ENCODE measurements at regions not wholly inside any gene's neighbourhood (a gene's known extent, or its start where the extent isn't known, plus 50 kb on each side); places are given as distances from the start of the nearest gene placed in this dataset.

- H3K9me2 ChIP-seq (replicated peaks; ENCODE audit: low read depth, low read length) = no peaks in the 10 kb centered on the region
- H3K36me3 ChIP-seq (ENCODE audit: insufficient read depth, low read length) = no peaks in the 10 kb centered on the region
- H3K9me3 ChIP-seq (ENCODE audit: insufficient read depth, low read depth, low read length) = no peaks in the 10 kb centered on the region
- no peak overlapping the region for H3K4me2 ChIP-seq (ENCODE audit: low read depth, low read length, poor library complexity, severe bottlenecking)
- H3K27me3 ChIP-seq (ENCODE audit: insufficient read depth, low read length, poor library complexity, severe bottlenecking) = no peaks in the 10 kb centered on the region
- H3K4me3 ChIP-seq (ENCODE audit: low read length, poor library complexity, severe bottlenecking) = no peak overlapping the region
- no peaks in the 10 kb centered on the region for H3K4me1 ChIP-seq (ENCODE audit: insufficient read depth, low read length, poor library complexity, severe bottlenecking)
- H4K20me1 ChIP-seq (ENCODE audit: insufficient read depth, low read length, poor library complexity, severe bottlenecking) = no peaks in the 10 kb centered on the region
- TF ChIP-seq CTCF (conservative IDR thresholded peaks at IDR 0.05; ENCODE audit: low read length) (no peak), EZH2phosphoT487 (IDR thresholded peaks at IDR 0.05; ENCODE audit: borderline replicate concordance) (no peak)
- no peak overlapping the region for H2AFZ ChIP-seq (ENCODE audit: low read length)
- no peak overlapping the region for H3K9ac ChIP-seq (ENCODE audit: low read depth, low read length, poor library complexity, severe bottlenecking)
- no peaks in the 10 kb centered on the region for H3F3A ChIP-seq (ENCODE audit: low read depth)
- H3K79me2 ChIP-seq (ENCODE audit: insufficient read depth, low read length) = no peaks in the 10 kb centered on the region
Measured at GRCh38 chr7:21154614-21155013, 273.3 kb upstream of the SP4 start.

- H3K4me2 ChIP-seq (ENCODE audit: low read depth, low read length, poor library complexity, severe bottlenecking) = no peak overlapping the region
- no peaks in the 10 kb centered on the region for H3F3A ChIP-seq (ENCODE audit: low read depth)
- H4K20me1 ChIP-seq (ENCODE audit: insufficient read depth, low read length, poor library complexity, severe bottlenecking) = no peaks in the 10 kb centered on the region
- no peaks in the 10 kb centered on the region for H3K27me3 ChIP-seq (ENCODE audit: insufficient read depth, low read length, poor library complexity, severe bottlenecking)
- TF ChIP-seq EZH2phosphoT487 (IDR thresholded peaks at IDR 0.05; ENCODE audit: borderline replicate concordance) = no peak
- TF ChIP-seq CTCF (conservative IDR thresholded peaks at IDR 0.05; ENCODE audit: low read length) = no peak
- no peak overlapping the region for H3K4me3 ChIP-seq (ENCODE audit: low read length, poor library complexity, severe bottlenecking)
- H3K79me2 ChIP-seq (ENCODE audit: insufficient read depth, low read length) = no peaks in the 10 kb centered on the region
- no peaks in the 10 kb centered on the region for H3K9me3 ChIP-seq (ENCODE audit: insufficient read depth, low read depth, low read length)
- no peaks in the 10 kb centered on the region for H3K4me1 ChIP-seq (ENCODE audit: insufficient read depth, low read length, poor library complexity, severe bottlenecking)
- no peak overlapping the region for H2AFZ ChIP-seq (ENCODE audit: low read length)
- no peaks in the 10 kb centered on the region for H3K9me2 ChIP-seq (replicated peaks; ENCODE audit: low read depth, low read length)
- H3K36me3 ChIP-seq (ENCODE audit: insufficient read depth, low read length) = no peaks in the 10 kb centered on the region
- H3K9ac ChIP-seq (ENCODE audit: low read depth, low read length, poor library complexity, severe bottlenecking) = no peak overlapping the region
Measured at GRCh38 chr7:21159506-21159905, 268.4 kb upstream of the SP4 start.

- Histone ChIP-seq H3F3A (ENCODE audit: low read depth) (no peaks in the 10 kb centered on the region), H3K79me2 (ENCODE audit: insufficient read depth, low read length) (no peaks in the 10 kb centered on the region), H3K36me3 (ENCODE audit: insufficient read depth, low read length) (no peaks in the 10 kb centered on the region), H3K9me3 (ENCODE audit: insufficient read depth, low read depth, low read length) (no peaks in the 10 kb centered on the region), H3K4me1 (ENCODE audit: insufficient read depth, low read length, poor library complexity, severe bottlenecking) (no peaks in the 10 kb centered on the region), H3K27me3 (ENCODE audit: insufficient read depth, low read length, poor library complexity, severe bottlenecking) (no peaks in the 10 kb centered on the region), H3K4me3 (ENCODE audit: low read length, poor library complexity, severe bottlenecking) (no peak overlapping the region), H3K9ac (ENCODE audit: low read depth, low read length, poor library complexity, severe bottlenecking) (no peak overlapping the region), H3K9me2 (replicated peaks; ENCODE audit: low read depth, low read length) (no peaks in the 10 kb centered on the region), H2AFZ (ENCODE audit: low read length) (no peak overlapping the region), H4K20me1 (ENCODE audit: insufficient read depth, low read length, poor library complexity, severe bottlenecking) (no peaks in the 10 kb centered on the region), H3K4me2 (ENCODE audit: low read depth, low read length, poor library complexity, severe bottlenecking) (no peak overlapping the region)
- TF ChIP-seq CTCF (conservative IDR thresholded peaks at IDR 0.05; ENCODE audit: low read length) = no peak
- TF ChIP-seq EZH2phosphoT487 (IDR thresholded peaks at IDR 0.05; ENCODE audit: borderline replicate concordance) = no peak
Measured at GRCh38 chr7:21160401-21160800, 267.5 kb upstream of the SP4 start.
